ENCODE measurements at regions not wholly inside any gene's neighbourhood (a gene's known extent, or its start where the extent isn't known, plus 50 kb on each side); places are given as distances from the start of the nearest gene placed in this dataset.
A peak's percentile ranks its signal among the peaks of the same experiment; 100 is the strongest.

DNA sequence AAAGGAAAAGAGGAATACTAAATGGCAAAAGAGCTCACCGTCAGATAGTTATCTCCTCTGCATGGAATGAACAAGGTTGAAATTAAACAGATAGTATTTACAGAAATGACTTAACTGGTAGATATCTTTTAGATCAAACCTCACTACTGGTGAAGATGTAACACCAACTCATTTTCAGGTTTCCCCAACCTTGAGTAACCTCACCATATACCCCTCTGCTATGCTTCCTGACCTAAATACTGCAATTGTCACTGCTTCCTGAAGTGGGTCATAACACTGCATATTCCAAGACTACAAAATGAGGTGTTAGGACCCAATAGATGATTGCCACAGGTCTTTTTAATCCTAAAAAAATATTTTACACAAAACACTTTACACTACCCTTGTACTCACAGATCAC lies 76.3 kb upstream of the PLEKHA5 start:
- Histone ChIP-seq H3K9me3 (replicated peaks; ENCODE audit: insufficient read depth, low read length) (no peaks in the 10 kb centered on the region), H3F3A (ENCODE audit: insufficient read depth, low read length) (no peaks in the 10 kb centered on the region), H3K27ac (ENCODE audit: low read length) (no peak overlapping the region), H3K4me1 (ENCODE audit: low read length) (no peaks in the 10 kb centered on the region), H3K36me3 (replicated peaks; ENCODE audit: insufficient read depth, low read length) (no peaks in the 10 kb centered on the region), H2AFZ (ENCODE audit: low read length) (no peak overlapping the region), H3K4me2 (ENCODE audit: low read depth, low read length) (no peak overlapping the region), H3K9me2 (replicated peaks; ENCODE audit: insufficient read depth, low read length) (no peaks in the 10 kb centered on the region), H3K79me2 (ENCODE audit: low read length) (no peaks in the 10 kb centered on the region), H3K4me3 (ENCODE audit: low read length) (no peak overlapping the region), H4K20me1 (ENCODE audit: insufficient read depth, low read length) (no peaks in the 10 kb centered on the region), H3K27me3 (replicated peaks; ENCODE audit: insufficient read depth, low read length) (no peaks in the 10 kb centered on the region), H3K9ac (ENCODE audit: low read length) (no peak overlapping the region)
- TF ChIP-seq, protein P1, sequence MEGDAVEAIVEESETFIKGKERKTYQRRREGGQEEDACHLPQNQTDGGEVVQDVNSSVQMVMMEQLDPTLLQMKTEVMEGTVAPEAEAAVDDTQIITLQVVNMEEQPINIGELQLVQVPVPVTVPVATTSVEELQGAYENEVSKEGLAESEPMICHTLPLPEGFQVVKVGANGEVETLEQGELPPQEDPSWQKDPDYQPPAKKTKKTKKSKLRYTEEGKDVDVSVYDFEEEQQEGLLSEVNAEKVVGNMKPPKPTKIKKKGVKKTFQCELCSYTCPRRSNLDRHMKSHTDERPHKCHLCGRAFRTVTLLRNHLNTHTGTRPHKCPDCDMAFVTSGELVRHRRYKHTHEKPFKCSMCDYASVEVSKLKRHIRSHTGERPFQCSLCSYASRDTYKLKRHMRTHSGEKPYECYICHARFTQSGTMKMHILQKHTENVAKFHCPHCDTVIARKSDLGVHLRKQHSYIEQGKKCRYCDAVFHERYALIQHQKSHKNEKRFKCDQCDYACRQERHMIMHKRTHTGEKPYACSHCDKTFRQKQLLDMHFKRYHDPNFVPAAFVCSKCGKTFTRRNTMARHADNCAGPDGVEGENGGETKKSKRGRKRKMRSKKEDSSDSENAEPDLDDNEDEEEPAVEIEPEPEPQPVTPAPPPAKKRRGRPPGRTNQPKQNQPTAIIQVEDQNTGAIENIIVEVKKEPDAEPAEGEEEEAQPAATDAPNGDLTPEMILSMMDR (IDR thresholded peaks at IDR 0.05; ENCODE audit: low read length): no peak
- TF ChIP-seq EZH2 (optimal IDR thresholded peaks at IDR 0.05; ENCODE audit: low read depth, low read length) (no peak), EZH2phosphoT487 (IDR thresholded peaks at IDR 0.05; ENCODE audit: low read length) (no peak)
- no peak for DNase-seq

DNA sequence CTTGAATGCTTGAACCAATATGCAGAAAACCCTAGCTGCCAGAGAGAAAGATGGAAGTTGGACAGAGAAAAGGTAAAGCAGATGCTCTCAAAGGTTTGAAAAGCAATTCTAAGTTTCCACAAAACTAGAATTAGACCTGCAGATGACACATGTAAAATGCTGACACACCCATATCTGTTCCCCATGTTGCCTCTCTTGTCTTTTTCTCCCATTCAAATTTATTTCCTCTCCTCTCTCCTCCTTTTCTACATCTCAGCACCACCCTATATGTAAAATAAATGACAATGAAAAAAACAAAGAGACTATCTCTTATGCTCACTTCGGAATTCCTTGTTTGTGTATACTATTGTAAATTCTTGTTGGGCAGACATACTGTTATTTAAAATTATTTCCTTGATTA lies 75.5 kb upstream of the PLEKHA5 start:
- H3K36me3 ChIP-seq (replicated peaks; ENCODE audit: insufficient read depth, low read length): no peaks in the 10 kb centered on the region
- TF ChIP-seq EZH2phosphoT487 (IDR thresholded peaks at IDR 0.05; ENCODE audit: low read length) (no peak), EZH2 (optimal IDR thresholded peaks at IDR 0.05; ENCODE audit: low read depth, low read length) (no peak)
- TF ChIP-seq, protein P1 (IDR thresholded peaks at IDR 0.05; ENCODE audit: low read length): no peak
- H3K4me2 ChIP-seq (ENCODE audit: low read depth, low read length): no peak overlapping the region
- H3F3A ChIP-seq (ENCODE audit: insufficient read depth, low read length): no peaks in the 10 kb centered on the region
- H3K9ac ChIP-seq (ENCODE audit: low read length): no peak overlapping the region
- DNase-seq: no peak
- H3K9me3 ChIP-seq (replicated peaks; ENCODE audit: insufficient read depth, low read length): no peaks in the 10 kb centered on the region
- H3K79me2 ChIP-seq (ENCODE audit: low read length): no peaks in the 10 kb centered on the region
- no peaks in the 10 kb centered on the region for H3K4me1 ChIP-seq (ENCODE audit: low read length)
- H3K9me2 ChIP-seq (replicated peaks; ENCODE audit: insufficient read depth, low read length): no peaks in the 10 kb centered on the region
- H3K4me3 ChIP-seq (ENCODE audit: low read length): no peak overlapping the region
- no peak overlapping the region for H2AFZ ChIP-seq (ENCODE audit: low read length)
- H3K27me3 ChIP-seq (replicated peaks; ENCODE audit: insufficient read depth, low read length): no peaks in the 10 kb centered on the region
- H3K27ac ChIP-seq (ENCODE audit: low read length): no peak overlapping the region
- H4K20me1 ChIP-seq (ENCODE audit: insufficient read depth, low read length): no peaks in the 10 kb centered on the region

- no peak overlapping the region for H2AFZ ChIP-seq (ENCODE audit: low read length)
- H4K20me1 ChIP-seq (ENCODE audit: insufficient read depth, low read length): no peaks in the 10 kb centered on the region
- no peaks in the 10 kb centered on the region for H3K27me3 ChIP-seq (replicated peaks; ENCODE audit: insufficient read depth, low read length)
- no peak overlapping the region for H3K9ac ChIP-seq (ENCODE audit: low read length)
- H3K4me2 ChIP-seq (ENCODE audit: low read depth, low read length): no peak overlapping the region; the same call in 1 of the 2 replicates
- DNase-seq: no peak
- no peaks in the 10 kb centered on the region for H3K36me3 ChIP-seq (replicated peaks; ENCODE audit: insufficient read depth, low read length)
- no peaks in the 10 kb centered on the region for H3K79me2 ChIP-seq (ENCODE audit: low read length)
- H3K4me1 ChIP-seq (ENCODE audit: low read length): no peaks in the 10 kb centered on the region
- H3K27ac ChIP-seq (ENCODE audit: low read length): no peak overlapping the region
- H3K9me2 ChIP-seq (replicated peaks; ENCODE audit: insufficient read depth, low read length): no peaks in the 10 kb centered on the region
- no peaks in the 10 kb centered on the region for H3F3A ChIP-seq (ENCODE audit: insufficient read depth, low read length)
- H3K9me3 ChIP-seq (replicated peaks; ENCODE audit: insufficient read depth, low read length): no peaks in the 10 kb centered on the region
- TF ChIP-seq, protein P1 (IDR thresholded peaks at IDR 0.05; ENCODE audit: low read length): no peak
- TF ChIP-seq EZH2 (optimal IDR thresholded peaks at IDR 0.05; ENCODE audit: low read depth, low read length) (no peak), EZH2phosphoT487 (IDR thresholded peaks at IDR 0.05; ENCODE audit: low read length) (no peak)
- H3K4me3 ChIP-seq (ENCODE audit: low read length): 0 out of 2 replicates have a peak overlapping the region, but pooled peaks have one; percentile 1
These were observed 73.9 kb upstream of the PLEKHA5 start for GRCh38 chr12:19055589-19055988.
